Fibroblast of the aortic adventitia (primary cell): ENCODE measurements at regions not wholly inside any gene's neighbourhood (a gene's known extent, or its start where the extent isn't known, plus 50 kb on each side); places are given as distances from the start of the nearest gene placed in this dataset.

Source experiments
- DNase-seq: peaks from one replicate; pipeline ENCODE4 v3.0.0-alpha.2; 2010; ENCODE audit warnings: low read depth
- H3K4me3 ChIP-seq: 2 replicates; pipeline ENCODE4 v1.5.1; 2011; ENCODE audit warnings: low read depth, mild to moderate bottlenecking, control low read depth, low read length, moderate library complexity
- CTCF ChIP-seq: IDR thresholded peaks from 2 replicates; pipeline ENCODE4 v1.5.1; 2011; ENCODE audit warnings: mild to moderate bottlenecking, low read length, control low read depth, inconsistent platforms; ENCODE audit not compliant: insufficient read depth

DNA sequence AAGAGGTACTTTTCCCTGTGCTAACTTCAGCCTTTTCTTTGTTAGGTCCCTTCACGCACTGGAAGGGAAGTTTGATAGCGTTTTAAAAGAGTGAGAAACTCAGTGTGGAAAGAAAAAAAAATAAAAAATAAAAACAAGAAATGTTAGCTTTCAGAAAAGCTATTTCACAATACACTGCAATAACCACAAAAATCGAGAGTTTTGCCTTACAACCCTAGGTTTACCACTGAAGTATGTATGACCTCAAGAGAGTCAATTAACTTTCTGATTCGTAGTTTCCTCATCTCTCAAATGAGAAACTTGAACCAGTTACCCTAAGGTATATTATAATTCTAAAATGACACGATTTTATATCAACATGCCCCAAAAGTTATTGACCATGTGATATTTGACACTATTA, 93.9 kb upstream of the JADE1 start:
- TF ChIP-seq CTCF = no peak
- DNase-seq = peak; percentile 75
- no peak overlapping the region for H3K4me3 ChIP-seq

- peak; percentile 28 for DNase-seq
- TF ChIP-seq CTCF = no peak
- no peak overlapping the region for H3K4me3 ChIP-seq
These were observed 98.1 kb upstream of the JADE1 start for GRCh38 chr4:128711361-128711760.

DNA sequence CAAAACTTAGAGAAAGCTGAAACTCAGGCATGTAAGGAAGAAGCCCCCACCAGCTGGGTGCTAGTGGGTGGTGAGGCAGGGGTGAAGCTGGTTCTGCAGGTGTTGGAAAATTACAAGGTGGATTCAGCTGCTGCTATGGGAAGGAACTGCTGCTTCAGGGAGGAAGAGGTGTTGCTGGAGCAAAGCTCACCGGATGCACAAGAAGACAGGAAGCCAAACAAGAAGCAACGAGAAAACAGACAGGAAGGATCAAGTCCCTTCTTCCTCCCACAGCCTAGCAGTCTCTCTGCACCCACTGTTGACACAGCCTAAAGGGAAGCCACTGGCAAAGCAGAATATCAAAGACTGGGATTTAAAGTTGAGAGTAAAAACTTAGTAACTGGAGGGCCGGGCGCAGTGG, 100.2 kb upstream of the JADE1 start:
- no peak for TF ChIP-seq CTCF
- DNase-seq = no peak
- no peak overlapping the region for H3K4me3 ChIP-seq

GRCh38 chr4:128707864-128708263, 101.6 kb upstream of the JADE1 start:
- no peak overlapping the region for H3K4me3 ChIP-seq
- DNase-seq = peak; percentile 72
- TF ChIP-seq CTCF = no peak

DNA sequence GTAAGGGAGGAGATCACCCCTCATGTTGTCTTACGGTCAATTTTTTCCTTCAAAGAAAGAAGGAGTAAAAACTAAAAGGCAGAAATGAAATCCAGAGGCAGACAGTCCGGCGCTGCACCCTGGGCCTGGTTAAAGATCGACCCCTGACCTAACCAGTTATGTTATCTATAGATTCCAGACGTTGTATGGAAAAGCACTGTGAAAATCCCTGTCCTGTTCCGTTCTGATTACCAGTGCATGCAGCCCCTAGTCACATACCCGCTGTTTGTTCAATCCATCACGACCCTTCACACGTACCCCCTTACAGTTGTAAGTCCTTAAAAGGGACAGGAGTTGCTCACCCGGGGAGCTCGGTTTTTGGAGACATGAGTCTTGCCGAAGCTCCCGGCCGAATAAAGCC, 105.6 kb upstream of the JADE1 start:
- no peak for TF ChIP-seq CTCF

DNA sequence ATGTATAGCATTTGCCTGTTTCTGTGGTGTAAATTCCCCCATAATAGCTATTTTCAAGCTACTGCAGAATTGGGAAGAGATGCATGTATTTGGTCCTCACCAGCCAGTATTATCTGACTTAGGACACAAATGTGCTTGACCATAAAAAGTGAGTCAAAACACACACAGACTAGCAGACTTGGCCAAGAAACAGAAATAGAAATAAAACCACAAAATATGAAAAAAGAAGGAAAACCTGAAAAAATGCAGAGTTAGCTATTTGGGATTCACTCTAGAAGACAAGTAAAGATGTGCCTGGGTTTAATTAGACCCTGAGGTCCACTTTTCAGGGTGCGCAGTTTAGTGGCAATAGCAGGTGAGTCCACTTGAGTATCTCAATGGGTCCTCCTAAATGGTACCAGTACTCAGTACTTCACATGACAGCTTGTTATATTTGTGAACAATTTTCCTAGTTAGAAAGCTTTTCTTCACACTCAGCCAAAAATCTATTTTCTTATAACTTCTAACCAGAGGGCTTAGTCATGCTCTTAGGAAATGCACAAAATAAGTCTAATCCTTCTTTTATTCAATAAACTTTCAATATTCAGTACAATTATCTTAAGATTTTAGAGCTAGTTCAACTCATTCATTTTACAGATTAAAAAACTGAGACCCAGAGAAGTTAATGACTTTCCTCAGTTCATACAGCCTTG, 108.7 kb upstream of the JADE1 start:
- no peak overlapping the region for H3K4me3 ChIP-seq
- peak; percentile 24 for DNase-seq

More for the DNA sequence above, 105.6 kb upstream of the JADE1 start:
- H3K4me3 ChIP-seq = no peak overlapping the region
- DNase-seq = no peak

More for the DNA sequence above, 108.7 kb upstream of the JADE1 start:
- TF ChIP-seq CTCF = no peak
